NCI-H446 treated with DMSO at 0.1 percent for 48 hours (cell line): ENCODE measurements at regions not wholly inside any gene's neighbourhood (a gene's known extent, or its start where the extent isn't known, plus 50 kb on each side); places are given as distances from the start of the nearest gene placed in this dataset.
"Not testable (repeated sequence)": the region's sequence is repeated elsewhere in the genome, so short reads cannot be mapped to it uniquely, and the experiment has no call there.

ENCODE experiments used
- DNase-seq: peaks from one replicate; lab custom pipeline; 2025; lab: John Stamatoyannopoulos, UW

DNA sequence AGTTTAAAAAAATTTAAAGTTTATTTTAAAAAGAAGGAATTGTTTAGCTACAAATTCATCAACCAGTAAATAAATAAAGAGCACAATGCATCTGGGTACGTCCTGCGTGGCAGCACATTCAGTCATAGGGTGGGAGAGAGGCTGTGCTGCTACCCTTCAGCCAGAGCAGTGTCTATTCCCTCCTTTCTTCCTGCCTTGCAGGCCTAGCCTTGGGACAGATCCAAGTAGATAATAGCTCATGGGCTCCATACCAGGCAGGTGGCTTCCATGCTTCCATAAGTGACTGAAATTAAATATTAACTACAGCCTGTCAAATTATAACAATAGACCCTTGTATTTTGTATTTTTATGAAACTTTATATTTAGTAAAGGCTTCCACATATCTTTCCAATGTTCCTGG is 408.3 kb upstream of the RGMB start:
- DNase-seq, result no peak

DNA sequence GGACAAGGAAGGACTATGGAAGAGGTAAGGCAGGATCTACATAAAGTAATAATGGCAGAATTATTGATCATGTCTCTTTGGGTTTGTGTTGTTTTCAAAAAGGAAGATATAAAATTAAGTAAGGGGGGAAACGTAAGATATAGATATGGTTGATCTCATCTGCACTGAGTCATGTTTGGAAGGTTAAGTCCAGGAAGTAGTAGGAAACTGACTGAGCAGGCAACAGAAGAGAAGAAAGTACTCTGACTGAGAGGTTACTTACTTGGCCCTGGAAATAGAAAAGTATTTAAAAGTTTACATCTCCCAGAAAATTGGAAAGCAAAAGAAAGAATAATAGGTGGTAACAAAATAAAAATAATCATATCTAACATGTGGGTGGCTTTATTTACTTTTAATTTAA is 405.3 kb upstream of the RGMB start:
- no peak for DNase-seq

DNA sequence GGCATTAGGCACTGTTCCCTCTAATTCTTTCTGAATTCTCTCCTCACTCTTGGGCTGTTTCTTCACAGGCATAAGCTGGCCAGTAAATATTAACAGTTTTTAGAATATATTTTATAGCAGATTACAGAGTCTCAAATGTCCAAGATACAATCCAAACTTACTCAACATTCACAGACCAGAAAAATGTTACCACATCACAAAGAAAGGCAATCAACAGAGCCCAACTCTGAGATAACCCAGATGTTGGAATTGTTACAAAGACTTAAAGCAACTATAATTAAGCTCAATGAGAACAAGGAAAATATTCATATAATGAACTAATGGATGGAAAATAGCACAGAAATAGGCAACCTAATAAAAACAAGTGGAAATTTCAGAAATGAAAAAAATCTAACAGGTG is 401.1 kb upstream of the RGMB start:
- DNase-seq, result no peak

DNA sequence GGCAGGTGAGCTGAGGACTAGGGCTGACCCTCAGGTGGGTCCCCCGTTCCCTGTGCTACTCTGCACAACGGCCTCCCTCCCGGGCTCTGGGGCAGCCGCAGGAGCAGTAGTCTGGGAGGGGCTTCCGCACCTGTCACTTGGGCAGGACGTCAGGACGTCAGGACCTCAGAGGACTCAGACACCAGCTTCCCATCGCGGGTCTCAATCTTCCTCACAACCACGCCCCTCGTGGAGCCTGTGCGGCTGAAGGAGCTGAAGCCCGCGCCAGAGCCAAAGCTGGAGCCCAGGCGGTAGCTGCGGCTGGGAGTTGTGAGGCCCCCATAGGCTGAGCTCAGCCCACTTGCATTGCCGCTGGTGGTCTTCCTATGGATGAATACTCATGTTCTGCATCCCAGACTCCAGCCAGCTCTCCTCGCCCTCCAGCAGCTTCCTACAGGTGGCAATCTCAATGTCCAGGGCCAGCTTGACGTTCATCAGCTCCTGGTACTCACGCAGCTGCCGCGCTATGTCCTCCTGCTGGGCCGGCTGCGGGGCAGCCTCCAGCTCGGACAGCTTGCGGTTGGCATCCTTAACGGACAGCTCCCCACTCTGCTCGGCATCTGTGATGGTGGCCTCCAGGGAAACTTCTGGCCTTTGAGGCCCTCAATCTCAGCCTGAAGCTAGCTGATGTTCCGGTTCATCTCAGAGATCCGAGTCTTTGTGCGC is 381.4 kb upstream of the RGMB start:
- no peak for DNase-seq

DNA sequence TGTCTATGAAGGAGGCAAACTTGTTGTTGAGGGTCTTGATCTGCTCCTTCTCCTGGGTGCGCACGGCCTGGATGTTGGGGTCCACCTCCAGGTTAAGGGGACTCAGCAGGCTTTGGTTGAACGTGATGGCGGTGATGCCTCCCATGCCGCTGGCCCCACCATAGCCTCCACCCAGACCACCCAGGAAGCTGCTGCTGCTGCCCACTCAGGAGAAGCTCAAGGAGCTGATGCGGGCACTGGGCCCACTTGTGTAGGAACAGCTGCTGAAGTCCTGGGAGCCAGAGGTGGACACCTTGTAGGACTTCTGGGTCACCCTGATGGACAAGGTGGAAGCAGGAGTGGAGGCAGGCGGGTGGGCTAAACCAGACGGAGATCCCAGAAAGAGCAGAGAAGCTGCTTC is 380.3 kb upstream of the RGMB start:
- DNase-seq, result not testable (repeated sequence)

DNA sequence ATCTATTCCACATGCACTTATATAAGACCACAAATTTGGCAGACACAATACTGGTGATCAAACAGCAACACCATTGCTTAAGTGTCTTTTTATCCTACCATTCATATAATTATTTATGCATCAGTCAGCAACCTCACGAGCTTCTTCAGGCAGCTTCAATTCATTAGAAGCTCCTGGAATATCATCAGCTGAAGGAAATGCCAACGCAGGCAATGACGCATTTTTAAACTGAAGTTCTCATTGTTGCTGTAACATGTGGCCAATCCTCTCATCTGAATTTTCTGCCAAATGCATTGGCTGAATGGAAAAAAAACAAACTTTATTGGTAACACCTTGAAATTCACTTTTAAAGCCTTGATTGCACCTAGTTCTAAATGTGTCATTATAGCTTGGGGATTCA is 376.4 kb upstream of the RGMB start:
- no peak for DNase-seq

DNA sequence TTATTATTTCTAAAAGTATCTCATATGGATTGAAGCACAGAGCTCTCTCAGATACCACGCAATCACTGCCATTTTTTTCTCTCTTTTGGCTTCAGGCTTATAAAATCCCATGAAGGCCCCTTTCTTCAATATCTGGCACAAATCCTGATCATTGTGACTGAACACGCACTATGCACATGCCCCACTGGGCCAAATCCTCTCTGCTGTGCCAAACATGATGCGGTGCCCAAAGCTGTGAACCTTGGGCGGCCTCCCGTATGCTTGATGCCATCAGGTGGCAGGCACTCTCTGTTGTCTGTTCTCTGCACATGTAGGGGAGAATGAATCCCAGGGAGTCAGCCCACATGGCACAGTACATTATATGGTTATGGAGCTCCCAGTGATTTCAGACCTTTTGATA is 375.0 kb upstream of the RGMB start:
- DNase-seq, result peak; percentile 28

DNA sequence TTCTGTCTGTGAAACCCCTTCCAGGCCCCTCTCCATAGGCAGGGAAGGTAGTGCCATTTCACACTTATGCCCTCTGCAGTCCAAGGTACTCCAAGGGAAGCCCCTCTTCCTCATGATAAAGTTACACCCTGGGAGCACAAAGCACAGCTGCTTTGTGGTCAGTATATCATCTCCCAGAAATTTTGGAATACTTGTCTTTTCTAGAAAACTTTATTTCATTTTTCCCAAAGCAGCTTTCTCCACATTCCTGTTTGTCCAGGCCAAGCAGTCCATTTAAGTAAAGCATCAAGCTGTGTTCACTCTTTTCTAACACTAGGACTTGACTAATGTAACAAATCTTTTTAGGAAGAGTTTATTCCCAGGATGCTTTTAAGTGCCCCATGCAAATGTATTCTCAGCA is 371.8 kb upstream of the RGMB start:
- no peak for DNase-seq

DNA sequence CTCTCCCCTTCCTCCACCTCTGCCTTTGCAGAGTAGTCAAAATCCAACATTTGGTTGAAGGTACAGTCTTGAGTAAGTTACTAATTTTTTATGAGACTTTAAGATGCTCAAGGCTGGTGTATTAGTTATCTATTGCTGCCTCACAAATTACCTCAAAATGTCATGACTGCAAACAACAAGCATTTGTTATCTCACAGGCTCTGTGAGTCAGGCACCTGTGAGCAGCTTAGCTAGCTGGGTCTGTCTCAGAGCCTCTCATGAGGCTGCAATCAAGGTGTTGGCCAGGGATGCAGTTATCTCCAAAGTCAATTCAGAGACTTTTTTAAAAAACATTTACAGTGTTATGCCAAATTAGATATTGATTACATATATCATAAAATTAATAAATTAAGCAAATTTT is 371.3 kb upstream of the RGMB start:
- DNase-seq, result no peak

DNA sequence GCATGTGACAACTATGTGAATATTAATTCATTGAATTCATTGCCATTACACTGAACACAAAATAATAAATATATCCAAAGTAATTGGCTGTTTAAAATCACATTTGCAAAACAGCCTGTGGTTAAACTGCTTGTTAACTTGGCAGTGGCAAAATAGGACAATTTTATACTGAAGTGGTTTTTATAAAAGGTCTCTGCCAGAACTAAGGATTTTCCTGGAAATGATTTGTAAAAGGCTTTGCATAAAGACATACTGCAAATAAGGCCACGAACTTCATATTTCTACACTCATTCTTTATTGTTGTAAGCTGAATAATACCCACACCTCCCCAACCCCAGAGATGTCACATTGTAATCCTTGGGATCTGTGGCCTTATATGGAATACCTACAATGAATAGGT is 370.3 kb upstream of the RGMB start:
- no peak for DNase-seq

DNA sequence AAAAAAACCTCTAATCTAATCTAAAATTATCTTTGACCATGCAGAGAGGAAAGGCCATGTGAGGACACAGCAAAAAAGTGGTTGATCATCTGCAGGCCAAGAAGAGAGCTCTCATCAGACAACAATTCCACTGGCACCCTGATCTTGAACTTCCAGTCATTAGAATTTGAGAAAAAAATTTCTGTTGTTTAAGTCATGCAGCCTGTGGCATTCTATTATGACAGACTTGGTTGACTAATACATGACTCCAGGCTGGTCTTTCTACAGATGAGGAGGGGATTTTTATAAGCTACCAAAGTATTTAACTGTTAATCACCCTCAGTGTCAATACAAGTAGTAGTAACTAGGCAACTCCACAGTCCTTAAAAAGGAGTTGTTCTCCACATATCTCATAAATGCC is 358.5 kb upstream of the RGMB start:
- DNase-seq, result no peak

DNA sequence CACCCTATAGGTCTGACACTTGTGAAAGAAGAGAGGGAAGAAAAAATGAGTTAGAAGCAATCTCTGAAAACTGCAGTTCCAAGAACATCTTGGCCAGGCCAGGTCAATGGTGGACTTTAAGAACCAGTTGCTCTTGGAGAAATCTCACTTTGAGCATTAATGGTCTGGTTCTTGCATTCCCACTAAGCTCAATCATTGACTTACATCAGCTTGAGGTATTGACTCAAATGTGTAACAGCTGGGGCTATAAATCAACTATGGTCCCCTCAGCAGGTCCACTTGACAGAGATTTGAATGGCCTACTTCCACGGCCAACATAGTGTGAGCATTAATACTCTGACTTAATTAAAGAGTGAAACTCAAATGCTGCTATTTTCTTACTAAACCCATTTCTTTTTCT is 357.8 kb upstream of the RGMB start:
- DNase-seq, result no peak

DNA sequence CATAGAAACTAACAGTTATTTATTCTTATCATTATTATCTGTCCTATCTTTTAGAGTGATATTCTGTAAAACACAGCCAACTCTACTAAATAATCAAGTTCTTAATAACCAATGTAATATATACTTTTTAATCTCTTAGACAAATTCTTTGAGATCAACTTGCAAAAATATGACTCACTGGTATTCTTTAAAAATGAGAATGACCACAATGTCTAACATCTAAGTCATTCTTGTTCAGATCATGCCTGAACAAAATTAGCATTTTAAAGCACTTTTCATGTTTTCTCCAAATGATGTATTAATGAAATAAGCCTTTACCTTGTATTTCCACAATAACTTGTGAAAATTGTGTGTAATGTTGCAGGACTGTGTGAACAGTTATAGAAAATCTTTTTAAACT is 356.9 kb upstream of the RGMB start:
- DNase-seq, result no peak

DNA sequence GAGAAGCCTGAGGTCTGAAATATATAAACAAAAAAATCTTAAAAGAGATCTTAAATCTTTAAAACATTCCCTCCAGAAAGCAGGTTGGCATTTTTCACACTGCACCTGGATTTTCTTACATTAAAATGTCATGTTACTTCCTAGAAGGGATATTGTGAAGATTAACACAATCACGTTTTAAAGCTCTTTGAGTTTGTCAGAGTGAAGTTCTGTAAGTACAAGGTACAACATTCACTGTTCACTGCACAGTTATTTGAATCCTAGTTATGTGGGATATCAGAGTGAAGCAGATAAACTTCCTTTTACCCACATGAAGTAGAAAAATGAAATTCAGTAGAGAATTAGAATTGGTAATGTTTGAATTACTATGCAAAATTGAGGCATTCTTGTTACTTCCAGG is 353.6 kb upstream of the RGMB start:
- DNase-seq, result no peak

DNA sequence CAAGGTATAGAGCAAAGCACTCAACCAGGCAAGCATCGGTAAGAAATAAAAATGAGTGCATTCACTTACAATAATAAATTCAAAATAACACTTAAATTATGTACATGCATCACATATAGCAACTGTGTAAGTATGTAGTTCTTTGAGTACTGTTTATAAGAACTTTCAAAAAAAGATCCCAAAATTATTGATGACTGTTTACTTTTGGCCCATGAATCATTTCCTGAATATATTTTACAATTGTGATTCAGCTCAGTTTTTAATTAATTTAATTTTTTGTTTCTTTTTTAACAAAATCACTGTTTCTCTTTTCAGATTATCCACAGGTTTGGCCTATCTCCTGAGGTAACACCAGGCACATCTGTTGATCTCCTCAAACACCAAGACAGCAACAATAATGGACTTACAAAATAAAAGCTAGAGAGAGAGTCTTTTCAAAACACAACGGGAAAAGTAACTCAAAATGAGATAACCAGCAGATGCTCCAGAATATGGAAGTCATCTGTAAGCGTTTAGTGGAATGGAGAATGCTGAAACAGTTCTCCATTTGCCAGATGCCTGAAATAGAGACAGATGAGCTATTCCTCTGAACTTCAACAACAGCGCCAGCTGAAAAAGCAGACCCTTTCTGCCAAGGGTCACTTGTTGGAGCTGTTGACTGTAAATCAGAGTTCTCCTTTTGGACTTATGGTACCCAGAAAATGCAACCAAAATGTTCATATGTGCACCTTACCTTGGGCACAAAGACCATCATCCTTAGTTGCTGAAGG is 348.6 kb upstream of the RGMB start:
- no peak for DNase-seq

DNA sequence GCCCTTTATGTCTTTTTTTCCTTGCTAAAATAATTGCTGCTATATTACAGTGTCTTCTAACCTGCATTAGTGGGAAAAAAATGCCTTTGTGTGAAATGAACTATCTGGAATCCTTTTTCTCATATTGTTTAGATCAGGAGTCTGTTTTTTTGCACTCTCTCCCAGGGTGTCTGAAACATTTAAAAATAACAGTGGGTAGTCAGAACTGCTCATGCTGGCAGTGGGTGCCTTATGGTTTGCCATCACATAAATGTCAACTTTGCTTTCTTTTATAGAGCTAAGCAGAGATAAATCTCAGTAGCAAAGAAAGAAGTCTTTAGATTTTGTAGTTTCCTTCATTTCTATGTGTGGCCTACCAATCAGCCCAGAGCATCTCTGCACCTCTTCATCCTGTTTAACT is 347.8 kb upstream of the RGMB start:
- no peak for DNase-seq

DNA sequence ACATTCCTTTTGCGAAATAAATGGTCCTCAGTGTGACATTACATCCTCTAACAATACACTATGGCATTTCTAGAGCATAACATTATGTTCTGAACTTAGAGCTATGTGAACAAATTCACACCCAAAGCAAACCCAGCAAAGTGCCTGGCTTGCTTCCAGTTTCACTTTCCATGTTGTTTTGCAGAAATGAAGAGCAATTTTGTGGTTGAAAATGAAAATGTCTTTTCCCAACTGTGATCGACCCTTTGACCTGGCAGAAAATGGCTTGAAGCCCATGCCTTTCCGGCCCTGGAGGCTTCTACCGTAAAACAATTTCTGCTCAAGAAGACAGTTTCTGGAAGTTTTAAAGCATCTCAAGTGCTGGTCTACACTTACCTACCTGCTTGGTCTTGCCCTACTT is 344.7 kb upstream of the RGMB start:
- no peak for DNase-seq

DNA sequence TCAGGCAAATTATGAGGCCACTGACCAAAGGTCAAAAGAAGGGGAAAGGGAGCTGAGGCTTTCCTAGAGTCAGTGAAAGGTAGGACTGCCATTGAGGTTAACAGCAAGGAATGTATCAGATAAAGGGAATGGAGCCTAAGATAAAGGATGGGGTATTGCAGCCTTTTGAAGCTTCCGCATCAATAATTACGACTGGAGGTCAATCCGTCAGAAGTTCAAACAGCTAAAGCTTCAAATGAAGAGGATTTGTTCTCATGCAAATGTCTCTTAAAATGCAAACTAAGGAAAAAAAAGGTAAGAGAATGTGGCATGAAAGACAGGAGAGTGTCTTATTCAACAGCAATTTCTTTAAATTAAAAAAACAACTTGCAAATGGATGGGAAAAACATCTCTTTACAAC is 341.1 kb upstream of the RGMB start:
- DNase-seq, result no peak

DNA sequence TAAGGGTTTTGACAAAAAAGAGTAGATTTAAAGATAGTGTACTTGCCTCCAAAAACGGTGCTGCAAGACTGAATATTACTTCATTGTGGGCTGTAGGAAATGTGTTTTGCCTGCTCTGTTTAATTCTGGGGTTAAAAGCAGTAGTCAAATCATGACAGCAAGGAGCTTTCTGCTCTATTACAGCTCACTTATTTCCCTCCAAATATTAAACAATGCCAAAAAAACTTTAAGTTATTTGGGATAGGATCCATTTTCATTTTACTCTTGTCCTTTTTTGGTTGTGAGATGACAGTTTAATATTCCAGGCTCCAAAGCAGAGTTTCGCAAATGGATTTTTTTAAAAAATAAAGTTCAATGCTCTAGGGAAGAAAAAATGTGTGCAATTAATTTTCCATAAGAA is 340.4 kb upstream of the RGMB start:
- no peak for DNase-seq

DNA sequence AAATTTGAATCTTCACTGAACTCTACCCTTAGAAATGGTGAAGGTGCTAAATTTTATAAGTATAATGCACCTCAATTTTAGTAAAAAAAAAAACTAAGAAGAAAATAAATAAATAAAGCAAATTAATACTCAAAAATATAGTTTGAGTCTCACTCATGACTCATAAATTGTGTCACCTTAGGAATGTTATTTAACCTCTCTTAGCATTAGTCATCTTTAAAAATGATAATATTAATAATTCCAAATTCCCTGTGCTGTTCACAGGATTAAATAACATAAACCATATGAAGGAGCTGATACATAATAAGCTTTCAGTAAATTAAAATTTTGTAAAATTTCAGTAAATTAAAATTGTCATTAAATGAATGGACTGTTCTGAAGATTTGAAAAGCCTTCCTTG is 339.8 kb upstream of the RGMB start:
- no peak for DNase-seq

DNA sequence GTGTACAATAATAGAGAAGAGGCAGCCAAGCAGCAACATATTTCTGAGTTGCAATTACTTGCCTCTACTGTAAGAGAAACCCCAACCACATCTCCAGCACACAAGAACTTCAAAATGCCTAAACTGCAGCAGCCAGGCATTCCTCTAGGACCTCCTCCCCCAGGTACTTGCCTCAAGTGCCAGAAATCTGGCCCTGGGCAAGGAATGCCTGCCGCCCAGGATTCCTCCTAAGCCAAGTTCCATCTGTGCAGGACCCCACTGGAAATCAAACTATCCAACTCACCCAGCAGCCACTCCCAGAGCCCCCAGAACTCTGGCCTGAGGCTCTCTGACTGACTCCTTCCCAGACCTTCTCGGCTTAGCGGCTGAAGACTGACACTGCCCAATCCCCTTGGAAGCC is 336.8 kb upstream of the RGMB start:
- no peak for DNase-seq

DNA sequence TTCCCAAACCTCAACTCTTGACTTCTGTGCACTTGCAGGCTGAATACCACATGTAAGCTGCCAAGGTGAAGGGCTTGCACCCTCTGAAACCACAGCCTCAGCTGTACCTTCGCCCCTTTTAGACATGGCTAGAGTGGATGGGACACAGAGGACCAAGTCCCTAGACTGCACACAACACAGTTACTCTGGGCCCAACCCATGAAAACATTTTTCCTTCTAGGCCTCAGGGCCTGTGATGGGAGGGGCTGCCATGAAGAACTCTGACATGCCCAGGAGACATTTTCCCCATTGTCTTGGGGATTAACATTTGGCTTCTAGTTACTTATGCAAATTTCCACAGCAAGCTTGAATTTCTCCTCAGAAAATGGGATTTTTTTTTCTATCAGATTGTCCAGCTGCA is 331.0 kb upstream of the RGMB start:
- DNase-seq, result no peak

DNA sequence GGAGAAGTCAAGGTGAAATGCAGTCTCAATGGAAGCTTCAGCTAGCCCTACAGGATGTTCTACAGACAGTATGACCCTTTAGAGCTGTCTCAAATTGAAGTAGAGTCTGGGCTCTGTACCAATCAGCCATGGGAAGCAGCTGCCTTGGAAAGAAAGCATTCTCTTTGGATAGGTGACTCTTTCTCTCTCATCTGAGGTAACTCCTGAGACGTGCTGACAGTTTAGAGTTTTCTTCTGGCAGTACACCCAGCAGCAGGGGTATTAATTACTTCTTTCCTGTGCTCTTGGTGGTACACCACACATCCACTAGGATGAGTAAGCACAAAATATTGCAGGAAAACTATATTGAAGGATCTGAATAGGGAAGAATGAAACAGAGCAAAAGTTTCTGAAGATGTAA is 329.6 kb upstream of the RGMB start:
- DNase-seq, result no peak

DNA sequence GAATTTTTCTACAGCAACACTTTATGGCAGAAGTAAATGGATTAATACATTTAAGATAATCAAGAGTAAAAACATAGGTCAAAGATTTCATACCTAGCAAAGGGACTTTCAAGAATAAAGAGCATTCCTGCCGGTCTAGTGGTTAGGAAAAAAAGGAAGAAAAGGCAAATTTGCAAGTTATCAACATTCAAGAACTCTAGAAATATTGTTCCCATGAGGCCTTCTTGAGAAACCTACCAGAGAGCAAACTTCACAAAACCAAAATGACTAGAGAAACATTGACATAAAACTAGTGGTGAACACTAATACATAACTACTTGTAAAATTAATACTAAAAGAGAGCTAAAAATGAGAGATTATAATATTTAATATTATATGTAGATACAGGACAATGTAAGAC is 320.2 kb upstream of the RGMB start:
- DNase-seq, result no peak
